ENCODE measurements at regions not wholly inside any gene's neighbourhood (a gene's known extent, or its start where the extent isn't known, plus 50 kb on each side); places are given as distances from the start of the nearest gene placed in this dataset.

GRCh38 chr1:79732950-79733349 is 726.4 kb upstream of the ADGRL4 start:
- DNase-seq (ENCODE audit: low spot score): no peak
- TF ChIP-seq CTCF (IDR thresholded peaks at IDR 0.05; ENCODE audit: extremely low read depth, missing control alignments): no peak

GRCh38 chr1:79726911-79727310 is 720.4 kb upstream of the ADGRL4 start:
- no peak for DNase-seq (ENCODE audit: low spot score)
- no peak for TF ChIP-seq CTCF (IDR thresholded peaks at IDR 0.05; ENCODE audit: extremely low read depth, missing control alignments)

DNA sequence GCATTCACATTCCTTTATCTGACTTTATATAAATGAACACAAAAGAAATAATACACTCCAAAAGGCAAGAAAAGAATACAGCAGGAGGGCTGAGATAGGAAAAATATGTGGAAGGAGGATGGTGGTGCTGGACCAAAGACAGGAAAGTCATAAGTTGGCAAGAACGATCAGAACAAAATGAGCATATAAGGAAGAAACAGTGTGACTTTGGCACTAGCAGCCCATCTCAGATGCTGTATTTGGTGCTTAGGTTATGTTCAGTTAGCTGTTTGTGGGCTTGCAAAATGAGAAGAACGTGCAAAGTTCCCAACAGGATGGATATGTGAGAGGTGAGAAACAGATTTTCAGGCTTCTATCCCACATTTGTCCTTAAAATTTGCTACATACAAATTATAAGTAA is 719.8 kb upstream of the ADGRL4 start:
- DNase-seq (ENCODE audit: low spot score): no peak
- no peak for TF ChIP-seq CTCF (IDR thresholded peaks at IDR 0.05; ENCODE audit: extremely low read depth, missing control alignments)

DNA sequence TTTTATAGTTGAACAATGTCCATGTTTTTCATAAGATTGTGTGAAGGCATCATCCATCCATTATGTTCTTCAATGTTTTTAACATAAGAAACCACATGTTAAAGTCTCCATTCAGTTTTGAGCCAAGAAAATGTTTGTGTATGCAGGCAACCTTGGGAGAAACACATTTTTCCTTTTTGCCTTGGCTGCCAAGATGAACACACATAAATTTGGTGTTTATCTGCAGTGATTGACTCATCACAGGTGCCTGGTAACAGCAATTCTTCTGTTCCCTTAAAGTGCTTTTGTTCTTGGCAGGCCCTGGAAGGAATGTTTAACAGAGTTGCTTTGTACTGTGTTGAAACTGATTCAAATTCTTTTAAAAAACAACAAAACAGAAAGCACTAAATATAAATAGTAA is 709.9 kb upstream of the ADGRL4 start:
- no peak for TF ChIP-seq CTCF (IDR thresholded peaks at IDR 0.05; ENCODE audit: extremely low read depth, missing control alignments)
- DNase-seq (ENCODE audit: low spot score): no peak

GRCh38 chr1:79714664-79715063 is 708.1 kb upstream of the ADGRL4 start:
- TF ChIP-seq CTCF (IDR thresholded peaks at IDR 0.05; ENCODE audit: extremely low read depth, missing control alignments): no peak
- DNase-seq (ENCODE audit: low spot score): no peak

- DNase-seq (ENCODE audit: low spot score): peak; percentile 14
- no peak for TF ChIP-seq CTCF (IDR thresholded peaks at IDR 0.05; ENCODE audit: extremely low read depth, missing control alignments)
Observed at GRCh38 chr1:79711001-79711431, 704.5 kb upstream of the ADGRL4 start.

DNA sequence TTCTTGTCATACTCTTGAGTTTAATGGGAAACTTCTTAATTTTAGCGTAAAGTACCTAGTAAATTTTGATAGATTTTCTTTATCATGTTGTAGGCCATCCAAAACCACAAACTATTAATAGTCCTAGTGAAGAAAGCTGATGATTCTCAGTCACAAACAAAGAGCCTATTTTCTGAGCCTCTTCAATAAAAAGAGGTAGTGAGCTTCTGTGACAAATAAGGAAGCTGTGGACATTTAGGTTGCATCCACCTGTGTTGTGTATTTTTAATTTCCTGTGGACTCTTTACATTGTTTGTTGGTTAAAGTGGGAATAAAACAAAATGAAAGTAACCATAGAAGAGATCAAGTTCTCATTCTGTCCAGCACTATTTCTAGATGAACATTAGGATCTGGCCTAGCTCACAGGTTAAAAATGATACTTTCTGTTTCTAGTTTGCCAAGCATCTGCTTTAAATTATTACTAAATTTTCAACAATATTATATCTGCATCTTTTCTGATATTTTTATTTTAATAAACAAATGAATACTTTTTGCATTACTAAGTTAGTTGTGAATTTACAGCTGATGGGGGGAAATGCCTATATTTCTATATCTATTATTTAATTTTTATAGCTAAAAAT is 702.2 kb upstream of the ADGRL4 start:
- TF ChIP-seq CTCF (IDR thresholded peaks at IDR 0.05; ENCODE audit: extremely low read depth, missing control alignments): no peak
- no peak for DNase-seq (ENCODE audit: low spot score)
